ENCODE measurements at regions not wholly inside any gene's neighbourhood (a gene's known extent, or its start where the extent isn't known, plus 50 kb on each side); places are given as distances from the start of the nearest gene placed in this dataset.
"Not testable (repeated sequence)": the region's sequence is repeated elsewhere in the genome, so short reads cannot be mapped to it uniquely, and the experiment has no call there.

DNA sequence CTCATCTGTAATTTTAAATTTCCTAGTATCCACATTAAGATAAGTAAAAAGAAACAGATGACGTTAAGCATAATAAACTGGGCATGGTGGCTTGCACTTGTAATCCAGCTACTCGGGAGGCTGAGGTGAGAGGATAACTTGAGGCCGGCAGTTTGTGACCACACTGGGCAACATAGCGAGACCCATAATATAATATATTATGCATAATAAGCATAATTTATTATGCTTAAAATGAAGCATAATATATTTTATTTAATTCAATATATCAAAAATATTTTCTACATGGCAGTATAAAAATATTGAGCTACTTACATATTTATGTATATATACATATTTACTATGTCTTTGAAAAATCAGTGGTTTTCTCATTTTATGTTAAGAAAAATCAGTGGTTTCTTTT lies 128.3 kb downstream of the GOSR1 start:
- Histone ChIP-seq H3K4me3 (ENCODE audit: low read depth, low read length) (no peak overlapping the region), H3K27ac (ENCODE audit: low read depth, low read length) (no peak overlapping the region), H3K27me3 (ENCODE audit: control insufficient read depth, insufficient read depth, low read length) (no peaks in the 10 kb centered on the region), H3K9me3 (ENCODE audit: control insufficient read depth, insufficient read depth, low read length) (no peaks in the 10 kb centered on the region; the same call in 1 of the 2 replicates)
- no peak for TF ChIP-seq CTCF (IDR thresholded peaks at IDR 0.05; ENCODE audit: low read depth, low read length)
- ChIA-PET POLR2A (no interaction called here), CTCF (no interaction called here)
- DNase-seq (ENCODE audit: low read depth, low spot score) = no peak

DNA sequence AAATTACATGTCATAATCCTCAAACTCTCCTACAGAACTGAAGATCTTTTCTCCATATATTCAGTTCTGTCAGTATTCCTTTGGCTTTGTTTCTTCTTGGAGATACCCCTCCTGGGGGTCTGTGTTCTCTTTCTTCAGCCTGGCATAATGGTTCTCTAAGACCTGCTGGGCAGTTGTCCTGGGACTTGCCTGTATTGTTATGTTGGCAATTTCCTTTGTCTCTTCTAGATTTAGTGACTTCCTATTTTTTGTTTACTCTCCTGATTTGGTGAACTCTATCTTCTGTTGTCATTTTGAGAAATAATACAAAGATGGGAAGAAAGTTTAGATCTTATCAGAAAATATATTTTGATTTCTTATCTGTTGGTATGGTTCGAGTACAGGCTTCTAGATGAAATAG lies 127.8 kb downstream of the GOSR1 start:
- no peaks in the 10 kb centered on the region; the same call in 1 of the 2 replicates for H3K9me3 ChIP-seq (ENCODE audit: control insufficient read depth, insufficient read depth, low read length)
- ChIA-PET CTCF (no interaction called here), POLR2A (no interaction called here)
- H3K27me3 ChIP-seq (ENCODE audit: control insufficient read depth, insufficient read depth, low read length) = no peaks in the 10 kb centered on the region
- DNase-seq (ENCODE audit: low read depth, low spot score) = no peak
- no peak overlapping the region for H3K4me3 ChIP-seq (ENCODE audit: low read depth, low read length)
- TF ChIP-seq CTCF (IDR thresholded peaks at IDR 0.05; ENCODE audit: low read depth, low read length) = no peak
- no peak overlapping the region for H3K27ac ChIP-seq (ENCODE audit: low read depth, low read length)

GRCh38 chr17:30602396-30602795 lies 125.2 kb downstream of the GOSR1 start:
- not testable (repeated sequence) for DNase-seq (ENCODE audit: low read depth, low spot score); H3K4me3 ChIP-seq (ENCODE audit: low read depth, low read length)

DNA sequence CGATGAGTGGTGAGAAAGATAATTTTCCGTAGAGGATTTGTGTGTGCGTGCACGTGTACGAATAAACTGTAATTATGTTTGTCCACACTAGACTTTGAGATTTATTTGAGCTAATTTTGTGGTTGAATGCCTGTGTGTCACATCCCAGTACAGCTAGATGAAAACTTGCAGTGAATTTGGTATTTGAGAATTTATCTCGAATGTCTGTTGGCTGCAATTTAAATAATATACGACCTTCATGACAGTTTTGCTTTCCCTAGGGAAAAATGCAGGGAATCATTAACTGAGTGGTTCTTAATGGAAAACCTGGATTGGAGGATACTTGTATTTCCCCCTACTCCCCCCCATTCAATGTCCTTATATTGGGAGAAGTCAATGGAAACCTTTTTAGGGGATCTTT lies 124.8 kb downstream of the GOSR1 start:
- H3K27ac ChIP-seq (ENCODE audit: low read depth, low read length); POLR2A ChIA-PET; CTCF ChIA-PET; DNase-seq (ENCODE audit: low read depth, low spot score); H3K27me3 ChIP-seq (ENCODE audit: control insufficient read depth, insufficient read depth, low read length); H3K9me3 ChIP-seq (ENCODE audit: control insufficient read depth, insufficient read depth, low read length): not testable (repeated sequence)
- H3K4me3 ChIP-seq (ENCODE audit: low read depth, low read length) = peak overlapping the region; percentile 40

More at GRCh38 chr17:30602396-30602795, 125.2 kb downstream of the GOSR1 start:
- H3K27me3 ChIP-seq (ENCODE audit: control insufficient read depth, insufficient read depth, low read length); H3K27ac ChIP-seq (ENCODE audit: low read depth, low read length); H3K9me3 ChIP-seq (ENCODE audit: control insufficient read depth, insufficient read depth, low read length); POLR2A ChIA-PET: not testable (repeated sequence)
- CTCF ChIA-PET = interaction anchor here (0.6 kb wide), 1 partner anchor 13 kb away, joined by 3 read pairs; no protein-coding TSS in a partner anchor

GRCh38 chr17:30600830-30601494 lies 123.8 kb downstream of the GOSR1 start:
- no peaks in the 10 kb centered on the region for H3K27me3 ChIP-seq (ENCODE audit: control insufficient read depth, insufficient read depth, low read length)
- no peak for DNase-seq (ENCODE audit: low read depth, low spot score)
- peak overlapping the region; percentile 75 for H3K4me3 ChIP-seq (ENCODE audit: low read depth, low read length)
- TF ChIP-seq CTCF (IDR thresholded peaks at IDR 0.05; ENCODE audit: low read depth, low read length) = no peak
- no peak overlapping the region for H3K27ac ChIP-seq (ENCODE audit: low read depth, low read length)
- CTCF ChIA-PET = interaction anchor here (0.6 kb wide), 1 partner anchor 124 kb away, joined by 3 read pairs; the partner anchor contains the start of gene GOSR1
- H3K9me3 ChIP-seq (ENCODE audit: control insufficient read depth, insufficient read depth, low read length) = no peaks in the 10 kb centered on the region; the same call in 1 of the 2 replicates
- POLR2A ChIA-PET = interaction anchor here (0.7 kb wide), 1 partner anchor 223 kb away, joined by 4 read pairs; the partner anchor contains the start of gene CRLF3

DNA sequence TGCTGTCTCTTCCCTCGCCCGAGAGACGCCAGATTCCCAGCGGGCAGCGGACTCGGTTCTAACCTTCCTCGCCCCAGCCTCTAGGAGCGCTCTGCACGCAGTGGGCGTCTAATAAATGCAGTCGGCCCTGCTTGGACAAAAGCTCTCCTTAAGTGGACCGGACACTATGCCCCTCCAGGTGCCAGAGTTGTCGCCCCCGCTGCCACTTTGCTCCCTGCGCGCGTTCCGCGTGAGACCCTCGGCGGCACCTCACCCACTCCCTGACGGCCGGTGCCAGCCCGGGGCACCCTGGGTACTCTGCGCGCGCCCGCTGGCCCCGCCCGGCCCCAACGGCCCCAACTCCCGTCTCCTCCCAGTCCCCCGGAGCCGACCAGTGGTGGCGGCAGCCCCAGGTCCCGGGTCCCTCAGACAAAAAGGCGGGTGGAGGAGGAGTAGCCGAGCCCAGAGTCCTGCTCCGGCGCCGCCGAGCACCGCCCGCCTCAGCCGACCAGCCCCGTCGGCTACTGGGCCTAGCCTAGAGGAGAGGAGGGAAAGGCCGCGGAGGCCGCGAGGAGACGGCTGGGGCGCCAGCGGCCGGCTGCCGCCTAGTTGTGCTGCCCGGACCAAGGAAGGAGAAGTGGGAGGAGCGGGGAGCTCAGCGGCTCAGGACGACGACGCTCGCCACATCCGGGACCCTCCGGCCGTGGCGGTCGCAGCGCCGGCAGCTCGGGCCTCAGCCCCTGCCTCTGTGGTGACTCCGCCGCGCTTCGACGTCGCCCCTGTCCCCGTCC lies 123.0 kb downstream of the GOSR1 start:
- peak; percentile 66 for TF ChIP-seq CTCF (IDR thresholded peaks at IDR 0.05; ENCODE audit: low read depth, low read length)
- Histone ChIP-seq H3K4me3 (ENCODE audit: low read depth, low read length) (peak overlapping the region; percentile 75), H3K27me3 (ENCODE audit: control insufficient read depth, insufficient read depth, low read length) (no peaks in the 10 kb centered on the region), H3K27ac (ENCODE audit: low read depth, low read length) (peak overlapping the region; percentile 57), H3K9me3 (ENCODE audit: control insufficient read depth, insufficient read depth, low read length) (no peaks in the 10 kb centered on the region; the same call in 1 of the 2 replicates)
- DNase-seq (ENCODE audit: low read depth, low spot score) = no peak
- ChIA-PET CTCF (interaction anchor here (0.6 kb wide), 1 partner anchor 123 kb away, joined by 3 read pairs; the partner anchor contains the start of gene GOSR1), POLR2A (interaction anchor here (0.7 kb wide), 1 partner anchor 224 kb away, joined by 4 read pairs; the partner anchor contains the start of gene CRLF3)

Data from AG04450 (cell line).